Vagina (tissue), 2 donors: ENCODE measurements at regions not wholly inside any gene's neighbourhood (a gene's known extent, or its start where the extent isn't known, plus 50 kb on each side); places are given as distances from the start of the nearest gene placed in this dataset.
"Not testable (repeated sequence)": the region's sequence is repeated elsewhere in the genome, so short reads cannot be mapped to it uniquely, and the experiment has no call there.

ENCODE experiments used
- DNase-seq, 2 donors: peaks; one replicate each; pipeline ENCODE4 v3.0.0-alpha.2; 2017; ENCODE audit errors: extremely low spot score in 2 of 2
- H3K27ac ChIP-seq: fragments of 200-600 bp; sonication (generic); one replicate; pipeline ENCODE4 v1.5.1; 2019
- H3K27me3 ChIP-seq: fragments of 200-600 bp; sonication (generic); one replicate; pipeline ENCODE4 v1.5.1; 2019
- H3K36me3 ChIP-seq, 2 donors: fragments of 200-600 bp; sonication (generic); one replicate each; pipeline ENCODE4 v1.5.1; 2017 to 2019
- H3K4me1 ChIP-seq: fragments of 200-600 bp; sonication (generic); one replicate; pipeline ENCODE4 v1.5.1; 2019
- H3K4me3 ChIP-seq, 2 donors: fragments of 200-600 bp; sonication (generic); 1 replicate in 1 of 2; 2 replicates in 1 of 2; pipeline ENCODE4 v1.5.1; 2016 to 2019
- H3K9me3 ChIP-seq: fragments of 200-600 bp; sonication (generic); one replicate; pipeline ENCODE4 v1.5.1; 2019
- CTCF ChIP-seq, 3 experiments: fragments of 450-650 bp in 2 of 3; fragments of 200-600 bp in 1 of 3; sonication (generic) in 1 of 3; IDR thresholded peaks; one replicate each; pipeline ENCODE4 v1.5.1; 2017 to 2019; ENCODE audit warnings: antibody characterized with exemption in 3 of 3, mild to moderate bottlenecking in 2 of 3, moderate library complexity in 2 of 3
- POLR2A ChIP-seq, 2 donors: fragments of 450-650 bp; IDR thresholded peaks; one replicate each; pipeline ENCODE4 v1.6.1; 2017; ENCODE audit warnings: antibody characterized with exemption in 2 of 2, mild to moderate bottlenecking in 2 of 2, moderate library complexity in 2 of 2
- POLR2AphosphoS5 ChIP-seq, 2 donors: sonication (generic); formaldehyde crosslinking; IDR thresholded peaks; one replicate each; pipeline ENCODE4 v1.9.0; 2017; ENCODE audit warnings: antibody characterized with exemption in 2 of 2, mild to moderate bottlenecking in 2 of 2, low read depth in 1 of 2; ENCODE audit not compliant: insufficient read depth in 1 of 2
- intact Hi-C: fragments of 100-400 bp; cut with DNase I; formaldehyde crosslinking; loops from one replicate; pipeline ENCODE4 v1.15.1; 2023

GRCh38 chr17:21843951-21844590 is 151.7 kb downstream of the KCNJ18 start:
- H3K27me3 ChIP-seq = no peaks in the 10 kb centered on the region

GRCh38 chr17:21848510-21848909 is 156.2 kb downstream of the KCNJ18 start:
- H3K27me3 ChIP-seq, DNase-seq, H3K4me3 ChIP-seq, H3K4me1 ChIP-seq, H3K36me3 ChIP-seq, H3K9me3 ChIP-seq, H3K27ac ChIP-seq, intact Hi-C loops: not testable (repeated sequence)

More at GRCh38 chr17:21843951-21844590, 151.7 kb downstream of the KCNJ18 start:
- DNase-seq = no peak
- Histone ChIP-seq H3K27ac (no peak overlapping the region), H3K4me3 (no peak overlapping the region), H3K9me3 (peaks cover 10% of the 10 kb centered on the region), H3K36me3 (no peaks in the 10 kb centered on the region), H3K4me1 (no peaks in the 10 kb centered on the region)
- no peak for TF ChIP-seq POLR2AphosphoS5 (IDR thresholded peaks at IDR 0.05; ENCODE audit: insufficient read depth in 1 of 2, low read depth in 1 of 2)
- no peak for TF ChIP-seq POLR2A (IDR thresholded peaks at IDR 0.05)
- no peak for TF ChIP-seq CTCF (IDR thresholded peaks at IDR 0.05)
- intact Hi-C loops = no loop called here

- H3K27ac ChIP-seq, intact Hi-C loops, H3K9me3 ChIP-seq, H3K36me3 ChIP-seq, H3K4me1 ChIP-seq, DNase-seq, H3K27me3 ChIP-seq, H3K4me3 ChIP-seq: not testable (repeated sequence)
These were observed 156.7 kb downstream of the KCNJ18 start for GRCh38 chr17:21849030-21849429.

GRCh38 chr17:21850614-21851013 is 158.3 kb downstream of the KCNJ18 start:
- H3K4me3 ChIP-seq, H3K36me3 ChIP-seq, H3K4me1 ChIP-seq, DNase-seq, H3K27me3 ChIP-seq, H3K27ac ChIP-seq, intact Hi-C loops, H3K9me3 ChIP-seq: not testable (repeated sequence)
